Nephron (organoid): ENCODE measurements at regions not wholly inside any gene's neighbourhood (a gene's known extent, or its start where the extent isn't known, plus 50 kb on each side); places are given as distances from the start of the nearest gene placed in this dataset.

Source experiments
- H3K27ac Mint-ChIP-seq, 3 experiments: 2 replicates each; pipeline ENCODE4 v1.8.0; 2020; ENCODE audit warnings: mixed read lengths in 3 of 3, mild to moderate bottlenecking in 2 of 3, moderate library complexity in 1 of 3
- H3K27me3 Mint-ChIP-seq: 2 replicates; pipeline ENCODE4 v1.8.0; 2021; ENCODE audit warnings: low read depth, mild to moderate bottlenecking, moderate library complexity, mixed read lengths
- H3K36me3 Mint-ChIP-seq: 2 replicates; pipeline ENCODE4 v1.8.0; 2020; ENCODE audit warnings: low read depth, mixed read lengths
- H3K4me1 Mint-ChIP-seq: 2 replicates; pipeline ENCODE4 v1.8.0; 2020; ENCODE audit warnings: mixed read lengths
- H3K4me3 Mint-ChIP-seq, 3 experiments: 2 replicates each; pipeline ENCODE4 v1.8.0; 2020; ENCODE audit warnings: mild to moderate bottlenecking in 3 of 3, mixed read lengths in 3 of 3, moderate library complexity in 2 of 3
- H3K9me3 Mint-ChIP-seq: 2 replicates; pipeline ENCODE4 v1.8.0; 2020; ENCODE audit warnings: mixed read lengths
- TF ChIP-seq, protein P1 (sequence below), 3 experiments: fragments of 200-600 bp; sonication (generic); IDR thresholded peaks; one replicate each; pipeline ENCODE4 v1.5.0; 2021; ENCODE audit warnings: antibody characterized with exemption in 3 of 3; ENCODE audit not compliant: unreplicated experiment in 3 of 3

DNA sequence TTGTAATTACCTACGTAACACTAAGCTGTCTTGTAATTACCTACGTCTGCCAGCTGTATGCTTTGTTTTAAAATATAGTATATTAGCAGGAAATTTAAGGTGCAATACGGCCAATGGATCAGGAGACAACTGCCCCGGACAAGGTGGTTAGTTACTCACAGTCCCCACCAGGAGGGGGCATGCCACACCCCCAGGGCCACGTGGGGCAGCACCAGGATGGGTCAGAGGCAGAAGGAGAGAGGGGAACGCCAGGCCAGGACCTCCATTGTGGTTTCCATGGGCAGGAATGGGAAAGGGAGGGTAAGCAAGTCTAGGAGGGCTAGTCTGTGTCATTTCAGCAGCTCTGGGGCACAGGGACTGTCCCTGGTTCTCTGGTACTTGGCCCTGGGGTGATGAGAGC is 140.1 kb downstream of the URI1 start:
- H3K4me1 Mint-ChIP-seq: peaks cover 16% of the 10 kb centered on the region
- H3K27ac Mint-ChIP-seq: no peak overlapping the region
- peaks cover 3% of the 10 kb centered on the region for H3K36me3 Mint-ChIP-seq
- no peak overlapping the region for H3K4me3 Mint-ChIP-seq
- peaks cover 12% of the 10 kb centered on the region for H3K9me3 Mint-ChIP-seq
- peaks cover 6% of the 10 kb centered on the region for H3K27me3 Mint-ChIP-seq
- TF ChIP-seq, protein P1, sequence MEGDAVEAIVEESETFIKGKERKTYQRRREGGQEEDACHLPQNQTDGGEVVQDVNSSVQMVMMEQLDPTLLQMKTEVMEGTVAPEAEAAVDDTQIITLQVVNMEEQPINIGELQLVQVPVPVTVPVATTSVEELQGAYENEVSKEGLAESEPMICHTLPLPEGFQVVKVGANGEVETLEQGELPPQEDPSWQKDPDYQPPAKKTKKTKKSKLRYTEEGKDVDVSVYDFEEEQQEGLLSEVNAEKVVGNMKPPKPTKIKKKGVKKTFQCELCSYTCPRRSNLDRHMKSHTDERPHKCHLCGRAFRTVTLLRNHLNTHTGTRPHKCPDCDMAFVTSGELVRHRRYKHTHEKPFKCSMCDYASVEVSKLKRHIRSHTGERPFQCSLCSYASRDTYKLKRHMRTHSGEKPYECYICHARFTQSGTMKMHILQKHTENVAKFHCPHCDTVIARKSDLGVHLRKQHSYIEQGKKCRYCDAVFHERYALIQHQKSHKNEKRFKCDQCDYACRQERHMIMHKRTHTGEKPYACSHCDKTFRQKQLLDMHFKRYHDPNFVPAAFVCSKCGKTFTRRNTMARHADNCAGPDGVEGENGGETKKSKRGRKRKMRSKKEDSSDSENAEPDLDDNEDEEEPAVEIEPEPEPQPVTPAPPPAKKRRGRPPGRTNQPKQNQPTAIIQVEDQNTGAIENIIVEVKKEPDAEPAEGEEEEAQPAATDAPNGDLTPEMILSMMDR (IDR thresholded peaks at IDR 0.05; ENCODE audit: unreplicated experiment in 3 of 3): no peak

DNA sequence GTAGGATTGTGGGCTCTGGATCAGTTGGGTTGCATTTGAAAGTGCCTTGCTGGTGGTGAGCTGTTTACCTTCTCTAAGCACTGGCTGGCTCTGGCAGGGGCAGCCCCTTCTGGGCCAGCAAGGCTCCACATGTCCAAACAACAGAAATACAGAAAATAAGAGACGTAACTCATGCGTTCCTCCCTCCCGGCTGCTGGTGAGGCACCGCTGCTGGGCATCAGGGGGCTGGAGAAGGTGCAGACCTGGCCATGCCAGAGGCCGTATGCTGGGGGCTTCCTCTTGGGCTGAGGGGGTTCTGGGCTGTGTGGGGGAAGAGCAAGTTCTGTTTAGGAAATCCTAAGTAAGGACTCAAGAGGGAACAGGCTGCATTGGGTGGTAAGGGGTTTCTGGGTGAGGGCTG is 140.6 kb downstream of the URI1 start:
- TF ChIP-seq, protein P1 (IDR thresholded peaks at IDR 0.05; ENCODE audit: unreplicated experiment in 3 of 3): no peak
- H3K9me3 Mint-ChIP-seq: peaks cover 12% of the 10 kb centered on the region
- no peak overlapping the region for H3K27ac Mint-ChIP-seq
- H3K27me3 Mint-ChIP-seq: peaks cover 6% of the 10 kb centered on the region
- H3K4me1 Mint-ChIP-seq: peaks cover 16% of the 10 kb centered on the region
- H3K36me3 Mint-ChIP-seq: peaks cover 3% of the 10 kb centered on the region
- H3K4me3 Mint-ChIP-seq: no peak overlapping the region

DNA sequence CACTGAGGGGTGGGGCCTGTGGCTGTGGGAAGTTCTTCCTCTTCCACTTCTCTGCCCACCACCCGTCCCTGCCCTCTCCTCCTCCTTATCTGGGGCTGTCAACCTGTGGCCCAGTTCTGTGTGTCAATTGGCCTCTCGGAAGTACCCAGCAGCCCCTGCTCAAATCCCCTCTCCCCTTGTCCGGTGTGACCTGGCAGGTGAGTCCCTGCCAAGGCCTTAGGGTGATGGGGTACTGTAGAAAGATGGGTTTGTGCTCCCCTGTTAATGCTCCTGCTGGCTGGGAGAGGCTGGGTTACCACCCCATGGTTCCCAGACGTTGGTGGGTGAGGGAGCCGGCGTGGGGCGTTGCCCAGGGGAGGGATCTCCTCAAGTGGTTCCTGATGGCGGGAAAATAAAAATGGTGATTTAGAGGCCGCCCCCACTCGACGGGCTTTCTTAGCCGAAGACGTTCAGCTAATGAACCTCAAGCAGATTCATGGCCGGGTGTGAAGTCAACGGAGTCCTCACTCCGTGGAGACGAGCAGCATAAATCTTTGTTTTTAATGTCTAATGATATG is 141.2 kb downstream of the URI1 start:
- Mint-ChIP-seq H3K27me3 (peaks cover 12% of the 10 kb centered on the region), H3K27ac (no peak overlapping the region), H3K4me3 (no peak overlapping the region), H3K4me1 (peaks cover 16% of the 10 kb centered on the region), H3K9me3 (peaks cover 12% of the 10 kb centered on the region), H3K36me3 (peaks cover 3% of the 10 kb centered on the region)
- TF ChIP-seq, protein P1 (IDR thresholded peaks at IDR 0.05; ENCODE audit: unreplicated experiment in 3 of 3): no peak

DNA sequence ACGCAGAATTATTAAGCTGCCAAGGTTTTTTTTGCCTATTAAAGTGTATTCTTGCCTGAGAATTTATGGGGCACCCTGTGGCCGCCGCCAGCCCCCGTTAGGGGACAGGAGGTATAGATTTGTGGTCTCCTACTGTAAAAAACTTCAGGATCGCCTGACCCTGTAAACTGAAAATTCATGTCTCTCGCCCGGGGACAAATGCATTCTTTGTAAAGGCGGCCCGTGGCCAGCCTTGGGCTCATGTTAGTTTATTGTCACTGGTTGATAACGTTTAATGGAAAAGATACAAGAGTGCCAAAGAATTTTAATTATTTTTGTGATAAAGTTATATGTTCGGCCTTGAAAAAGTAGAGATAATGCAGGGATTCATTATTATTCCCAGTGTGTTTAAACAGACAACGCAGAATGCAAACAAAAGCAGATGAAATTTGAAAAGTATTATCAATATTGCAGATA is 141.7 kb downstream of the URI1 start:
- TF ChIP-seq, protein P1 (IDR thresholded peaks at IDR 0.05; ENCODE audit: unreplicated experiment in 3 of 3): no peak
- Mint-ChIP-seq H3K9me3 (peaks cover 12% of the 10 kb centered on the region), H3K4me3 (no peak overlapping the region), H3K36me3 (peaks cover 3% of the 10 kb centered on the region), H3K4me1 (peaks cover 16% of the 10 kb centered on the region), H3K27ac (peak overlapping the region in 1 of 3 experiments; percentile 5), H3K27me3 (peaks cover 18% of the 10 kb centered on the region)

DNA sequence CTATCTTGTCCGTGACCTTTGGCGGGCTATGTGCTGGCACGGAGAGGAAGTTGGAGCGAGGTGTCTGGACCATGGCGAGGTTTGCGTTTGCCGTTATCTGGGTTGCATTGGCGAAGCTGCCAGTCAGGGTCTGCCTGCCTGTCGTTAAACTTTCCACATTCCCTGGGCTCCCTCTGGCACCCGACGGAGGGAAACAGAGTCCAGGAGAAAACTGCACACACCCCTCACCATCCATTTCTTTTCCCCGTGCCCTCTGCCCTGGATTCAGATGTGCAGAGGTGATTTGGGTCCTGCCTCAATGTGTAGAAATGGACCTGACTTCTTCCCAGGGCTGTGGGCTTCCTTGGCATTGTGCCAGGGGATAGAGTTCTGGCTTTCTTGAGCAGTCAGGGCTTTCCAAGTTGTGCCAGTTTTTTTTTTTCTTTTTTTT is 142.4 kb downstream of the URI1 start:
- Mint-ChIP-seq H3K27ac (peak overlapping the region in 1 of 3 experiments; percentile 5), H3K27me3 (peaks cover 23% of the 10 kb centered on the region), H3K4me1 (peaks cover 16% of the 10 kb centered on the region), H3K4me3 (no peak overlapping the region), H3K9me3 (peaks cover 12% of the 10 kb centered on the region), H3K36me3 (peaks cover 3% of the 10 kb centered on the region)
- TF ChIP-seq, protein P1 (IDR thresholded peaks at IDR 0.05; ENCODE audit: unreplicated experiment in 3 of 3): no peak

DNA sequence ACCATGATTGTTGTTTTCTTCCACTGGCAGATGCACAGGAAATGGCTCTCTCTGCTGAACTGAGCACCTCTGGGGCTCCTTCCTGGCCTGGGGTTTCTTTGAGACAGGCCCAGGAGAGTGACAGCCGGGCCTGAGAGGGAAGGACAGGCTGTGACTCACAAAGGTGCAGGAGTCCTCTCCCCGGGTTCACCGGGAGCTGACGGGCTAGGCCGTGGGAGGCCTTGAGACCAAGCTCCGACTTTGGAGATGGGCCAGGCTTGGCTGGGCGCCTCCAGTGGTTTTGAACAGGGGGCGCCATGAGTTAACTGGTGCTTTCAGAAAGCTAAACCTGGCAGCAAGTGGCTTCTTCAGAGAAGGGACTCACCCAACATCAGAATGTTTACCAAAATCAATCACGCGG is 143.4 kb downstream of the URI1 start:
- H3K36me3 Mint-ChIP-seq: no peaks in the 10 kb centered on the region
- peaks cover 16% of the 10 kb centered on the region for H3K4me1 Mint-ChIP-seq
- H3K4me3 Mint-ChIP-seq: no peak overlapping the region
- peaks cover 7% of the 10 kb centered on the region for H3K9me3 Mint-ChIP-seq
- H3K27me3 Mint-ChIP-seq: peaks cover 23% of the 10 kb centered on the region
- no peak overlapping the region for H3K27ac Mint-ChIP-seq
- TF ChIP-seq, protein P1 (IDR thresholded peaks at IDR 0.05; ENCODE audit: unreplicated experiment in 3 of 3): peak in 1 of 3 experiments; percentile 7
